ENCODE measurements at regions not wholly inside any gene's neighbourhood (a gene's known extent, or its start where the extent isn't known, plus 50 kb on each side); places are given as distances from the start of the nearest gene placed in this dataset.
"Not testable (repeated sequence)": the region's sequence is repeated elsewhere in the genome, so short reads cannot be mapped to it uniquely, and the experiment has no call there.

DNA sequence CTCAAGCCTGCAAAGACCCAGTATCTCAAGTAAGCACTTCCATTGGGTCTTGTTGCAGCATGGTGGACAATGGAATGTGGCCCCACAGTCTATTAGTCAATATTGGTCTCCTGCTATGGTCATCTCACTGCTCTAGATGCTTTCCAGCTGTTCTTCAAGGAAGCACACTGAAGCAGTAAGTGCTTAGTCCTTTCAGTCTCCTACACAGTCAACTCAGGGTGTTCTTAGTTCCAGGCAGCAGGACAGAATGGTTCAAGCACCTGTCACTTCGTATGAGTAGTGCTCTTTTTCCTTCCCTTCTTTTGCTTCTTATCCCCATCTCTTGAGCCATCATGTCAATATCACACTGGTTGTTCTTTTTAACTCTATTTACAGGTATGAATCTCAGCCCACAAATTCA lies 511.5 kb downstream of the TTLL7 start:
- H3K9me3 Mint-ChIP-seq, DNase-seq, H3K36me3 Mint-ChIP-seq, H3K4me3 Mint-ChIP-seq, POLR2A ChIA-PET, ATAC-seq, H3K27me3 Mint-ChIP-seq: not testable (repeated sequence)
- H3K4me1 Mint-ChIP-seq: peaks cover 3 to 17% (median 11%) of the 10 kb centered on the region in 4 donors
- peak overlapping the region in 1 of 10 donors; percentile 52 for H3K27ac Mint-ChIP-seq

DNA sequence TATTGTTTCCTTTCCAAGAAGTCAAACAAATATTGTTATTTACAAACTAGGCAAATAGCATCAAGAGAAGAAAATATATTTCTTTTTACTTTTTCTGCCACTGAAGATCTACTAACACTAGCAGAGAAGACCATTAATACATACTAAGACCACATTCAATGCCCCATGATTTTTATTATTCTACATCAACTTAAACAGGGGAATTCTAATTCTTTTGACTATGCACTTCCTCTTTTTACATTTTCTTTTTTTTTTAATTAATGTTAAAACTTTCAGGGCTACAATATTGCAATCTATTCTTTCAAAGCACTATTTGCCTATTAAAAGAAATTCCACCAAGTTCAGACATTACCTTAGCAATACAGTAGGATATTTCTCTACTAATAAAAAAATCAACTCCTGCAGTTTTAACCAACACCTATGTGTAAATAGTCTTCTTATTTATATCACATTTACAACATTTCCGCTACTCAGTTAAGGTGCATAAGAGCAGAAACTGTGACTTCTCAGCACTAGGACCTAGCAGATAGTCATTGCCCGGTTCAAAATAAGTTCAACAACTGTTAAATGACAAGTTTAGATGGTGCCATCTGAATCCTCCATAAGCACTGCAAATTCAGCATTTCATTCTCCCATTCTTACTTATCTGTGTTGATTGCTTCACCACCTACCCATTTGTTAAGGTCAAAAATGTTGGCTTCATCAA lies 513.5 kb downstream of the TTLL7 start:
- H3K36me3 Mint-ChIP-seq, H3K27ac Mint-ChIP-seq, POLR2A ChIA-PET, H3K27me3 Mint-ChIP-seq, DNase-seq, ATAC-seq, H3K4me3 Mint-ChIP-seq, H3K9me3 Mint-ChIP-seq: not testable (repeated sequence)
- peaks cover 3 to 17% (median 11%) of the 10 kb centered on the region in 4 donors for H3K4me1 Mint-ChIP-seq

DNA sequence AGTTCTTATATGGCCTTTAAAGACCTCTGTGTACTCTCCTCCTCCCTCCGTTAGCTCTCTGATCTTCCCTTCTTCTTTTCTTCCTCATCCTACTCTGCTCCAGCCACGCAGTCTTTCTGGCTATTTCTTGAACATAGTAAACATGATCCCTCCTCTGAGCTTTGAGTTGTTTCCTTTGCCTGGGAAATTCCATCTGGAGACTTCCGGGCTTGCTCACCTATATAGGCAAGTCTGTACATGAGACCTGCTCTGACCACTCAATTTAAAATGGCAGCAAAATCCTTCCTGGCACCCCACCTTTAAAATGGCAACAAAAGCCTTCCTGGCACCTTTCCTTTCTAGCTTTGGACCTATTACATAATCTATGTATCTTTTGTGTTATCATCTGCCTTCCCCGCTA lies 517.6 kb downstream of the TTLL7 start:
- H3K27me3 Mint-ChIP-seq, H3K9me3 Mint-ChIP-seq, ATAC-seq, H3K4me1 Mint-ChIP-seq, H3K36me3 Mint-ChIP-seq, DNase-seq, POLR2A ChIA-PET, H3K4me3 Mint-ChIP-seq: not testable (repeated sequence)
- peak overlapping the region in 1 of 10 donors; percentile 47 for H3K27ac Mint-ChIP-seq

DNA sequence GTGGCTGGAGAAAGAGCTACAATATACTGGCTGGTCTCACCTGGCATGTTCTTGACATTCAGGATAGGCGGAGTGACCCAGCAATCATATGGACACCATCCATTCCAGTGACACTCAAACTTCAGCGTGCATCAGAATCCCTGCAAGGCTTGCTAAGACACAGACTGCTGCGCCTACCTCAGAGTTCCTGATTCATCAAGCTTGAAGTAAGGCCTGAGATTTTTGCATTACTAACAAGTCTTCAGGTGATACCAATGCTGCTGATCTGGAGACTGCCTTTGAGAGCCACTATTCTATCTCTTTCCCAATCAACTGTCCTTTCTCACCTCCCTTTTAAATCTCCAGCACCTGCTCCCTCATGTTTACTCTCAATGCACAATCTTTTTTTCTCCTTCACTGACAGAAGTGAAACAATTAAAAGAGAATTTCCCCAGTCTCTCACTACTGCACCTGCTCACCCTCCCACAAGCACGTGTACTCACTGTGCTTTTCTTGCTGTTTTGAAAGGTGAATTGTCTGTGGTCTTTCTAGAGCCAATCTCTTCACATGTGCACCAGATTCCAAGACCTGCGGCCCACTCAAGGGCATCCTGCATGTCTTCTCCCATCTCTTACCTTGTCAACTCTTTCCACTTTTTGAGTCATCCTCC lies 519.2 kb downstream of the TTLL7 start:
- not testable (repeated sequence) for H3K36me3 Mint-ChIP-seq, ATAC-seq, H3K27ac Mint-ChIP-seq

DNA sequence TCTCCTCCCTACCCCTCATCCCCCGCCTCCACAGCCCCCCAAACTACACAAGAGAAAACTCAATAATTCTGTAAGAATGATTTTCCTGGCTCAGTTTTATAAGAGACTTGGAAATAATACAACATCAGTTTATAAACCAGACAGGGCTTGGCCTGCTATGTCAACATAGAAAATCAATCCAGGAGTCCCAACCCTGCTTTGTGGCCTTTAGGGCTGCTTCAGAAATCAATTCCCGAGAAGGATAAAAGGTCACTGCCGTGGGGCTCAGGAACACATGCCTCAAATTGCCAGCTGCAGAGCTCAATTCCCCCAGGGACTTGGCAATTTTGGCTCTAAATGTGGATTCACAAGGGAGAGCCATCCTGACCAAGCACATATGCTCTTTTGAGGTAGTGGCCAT lies 520.8 kb downstream of the TTLL7 start:
- H3K9me3 Mint-ChIP-seq, H3K27ac Mint-ChIP-seq, H3K36me3 Mint-ChIP-seq, POLR2A ChIA-PET, H3K4me3 Mint-ChIP-seq, ATAC-seq, H3K27me3 Mint-ChIP-seq, H3K4me1 Mint-ChIP-seq, DNase-seq: not testable (repeated sequence)

More for the DNA sequence above, 519.2 kb downstream of the TTLL7 start:
- POLR2A ChIA-PET, H3K4me1 Mint-ChIP-seq, H3K27me3 Mint-ChIP-seq, H3K9me3 Mint-ChIP-seq, DNase-seq, H3K4me3 Mint-ChIP-seq: not testable (repeated sequence)

DNA sequence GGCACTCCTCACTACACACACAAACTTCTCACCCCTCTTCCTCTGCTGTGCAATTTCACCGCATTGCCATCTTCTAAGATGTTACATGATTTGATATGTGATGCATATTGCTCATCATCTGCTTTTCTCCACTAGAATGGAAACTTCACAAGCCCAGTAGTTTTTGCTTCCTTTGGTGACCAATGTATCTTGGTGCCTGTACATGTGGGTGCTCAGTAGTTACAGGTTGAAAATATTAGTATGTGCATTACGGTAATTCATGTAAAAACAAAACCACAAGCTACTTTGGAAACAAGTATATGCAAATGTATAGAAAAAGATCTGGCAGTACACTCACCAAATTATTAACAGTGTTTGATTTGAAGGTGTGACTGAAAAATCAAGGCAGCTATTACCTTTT lies 522.4 kb downstream of the TTLL7 start:
- H3K27me3 Mint-ChIP-seq, POLR2A ChIA-PET, DNase-seq, H3K4me3 Mint-ChIP-seq, H3K36me3 Mint-ChIP-seq, H3K27ac Mint-ChIP-seq, ATAC-seq, H3K4me1 Mint-ChIP-seq, H3K9me3 Mint-ChIP-seq: not testable (repeated sequence)

DNA sequence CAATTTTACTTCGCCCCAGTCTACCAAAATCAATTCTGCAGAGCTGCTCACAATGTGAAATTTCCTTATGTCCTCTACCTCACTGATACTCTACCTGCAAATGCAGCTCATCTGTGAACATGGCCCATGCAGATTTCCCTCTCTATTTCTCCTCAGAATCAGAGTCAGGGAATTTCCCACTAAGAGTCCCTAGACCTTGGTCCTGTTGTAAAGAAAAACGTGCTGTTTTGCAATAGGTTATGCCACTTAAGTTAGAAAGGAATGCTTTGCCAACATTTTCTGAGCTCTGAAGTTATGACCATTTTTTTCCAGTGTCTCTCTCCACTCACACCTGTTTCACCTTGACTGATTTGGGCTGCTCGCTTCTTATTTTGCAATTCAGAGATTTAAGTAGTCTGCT lies 524.0 kb downstream of the TTLL7 start:
- H3K36me3 Mint-ChIP-seq, H3K27me3 Mint-ChIP-seq, H3K4me3 Mint-ChIP-seq, ATAC-seq, POLR2A ChIA-PET, DNase-seq, H3K4me1 Mint-ChIP-seq, H3K27ac Mint-ChIP-seq, H3K9me3 Mint-ChIP-seq: not testable (repeated sequence)

DNA sequence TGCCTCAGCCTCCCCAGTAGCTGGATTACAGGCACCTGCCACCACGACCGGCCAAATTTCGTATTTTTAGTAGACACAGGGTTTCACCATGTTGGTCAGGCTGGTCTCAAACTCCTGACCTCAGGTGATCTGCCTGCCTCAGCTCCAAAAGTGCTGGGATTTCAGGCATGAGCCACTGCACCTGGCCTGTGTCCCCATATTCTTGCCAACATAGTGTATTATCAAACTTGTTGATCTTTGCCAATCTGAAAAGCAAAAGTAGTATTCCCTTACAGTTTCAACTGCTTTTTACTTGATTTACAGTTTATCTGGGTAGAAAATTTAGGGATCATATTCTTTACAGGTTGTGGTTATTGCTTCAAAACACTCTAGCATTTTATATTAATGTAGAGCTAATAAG lies 524.9 kb downstream of the TTLL7 start:
- H3K4me3 Mint-ChIP-seq, H3K27me3 Mint-ChIP-seq, H3K36me3 Mint-ChIP-seq, H3K4me1 Mint-ChIP-seq, ATAC-seq, H3K9me3 Mint-ChIP-seq, POLR2A ChIA-PET, DNase-seq: not testable (repeated sequence)
- peak overlapping the region in 2 of 10 donors; percentile 28 to 72 for H3K27ac Mint-ChIP-seq

DNA sequence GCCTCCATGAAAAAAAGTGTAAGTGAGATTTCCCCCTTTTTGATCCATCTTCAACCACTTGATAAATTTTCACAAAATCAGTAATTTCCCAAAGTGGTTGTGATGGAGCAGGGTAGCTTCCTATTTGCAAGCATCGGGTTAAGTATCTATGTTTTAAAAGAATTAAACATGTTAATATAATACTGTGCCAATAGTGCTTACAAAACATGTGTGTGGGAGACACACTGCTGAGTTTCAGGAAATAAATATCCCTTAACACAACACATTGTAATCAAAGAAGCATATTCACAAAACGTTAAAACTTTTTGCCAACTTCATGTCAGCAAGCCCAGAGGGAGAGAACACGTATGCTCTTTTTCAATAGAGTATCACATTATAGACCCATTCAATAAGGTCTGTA lies 526.9 kb downstream of the TTLL7 start:
- POLR2A ChIA-PET, H3K36me3 Mint-ChIP-seq, H3K27me3 Mint-ChIP-seq, H3K4me3 Mint-ChIP-seq, ATAC-seq, H3K4me1 Mint-ChIP-seq, DNase-seq, H3K27ac Mint-ChIP-seq, H3K9me3 Mint-ChIP-seq: not testable (repeated sequence)

DNA sequence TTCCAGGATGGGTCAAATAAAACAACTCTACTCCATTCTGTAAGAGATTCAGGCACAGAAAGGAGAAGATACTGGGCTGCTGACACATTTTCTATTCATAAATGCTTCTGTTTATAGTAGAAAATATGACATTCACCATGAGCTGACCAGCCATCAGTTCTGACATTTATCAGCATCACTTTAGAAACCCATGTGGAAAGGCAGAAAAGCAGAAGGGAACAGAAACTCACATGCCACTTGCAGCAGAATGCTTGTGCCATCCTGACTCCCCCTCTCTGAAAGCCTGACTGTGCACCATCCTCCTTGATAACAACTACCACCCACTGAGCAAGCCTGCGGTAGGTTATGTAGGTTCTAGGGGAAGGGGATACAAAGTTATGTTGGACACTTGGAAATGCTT lies 527.7 kb downstream of the TTLL7 start:
- H3K27ac Mint-ChIP-seq, H3K27me3 Mint-ChIP-seq, DNase-seq, H3K36me3 Mint-ChIP-seq, POLR2A ChIA-PET, ATAC-seq, H3K9me3 Mint-ChIP-seq, H3K4me1 Mint-ChIP-seq, H3K4me3 Mint-ChIP-seq: not testable (repeated sequence)

DNA sequence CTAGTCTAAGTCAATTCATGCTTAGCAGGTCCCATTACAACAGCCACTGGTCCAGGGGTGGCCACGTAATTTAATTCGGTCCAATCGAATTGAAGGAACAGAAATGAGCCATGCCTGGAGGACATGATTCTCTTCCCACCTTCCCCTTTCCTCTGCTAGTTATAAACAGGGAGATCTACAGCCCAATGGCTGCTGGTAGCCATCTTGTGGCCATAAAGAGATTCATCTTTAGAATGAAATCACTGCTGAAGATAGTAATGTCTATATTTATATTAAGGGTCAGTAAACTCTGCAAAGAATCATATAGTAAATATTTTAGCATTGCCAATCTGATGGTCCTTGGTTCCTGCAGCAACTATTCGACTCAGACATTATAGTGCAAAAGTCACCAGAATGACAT lies 530.6 kb downstream of the TTLL7 start:
- H3K4me3 Mint-ChIP-seq, POLR2A ChIA-PET, DNase-seq, H3K36me3 Mint-ChIP-seq, H3K9me3 Mint-ChIP-seq, H3K4me1 Mint-ChIP-seq, H3K27me3 Mint-ChIP-seq, H3K27ac Mint-ChIP-seq, ATAC-seq: not testable (repeated sequence)

DNA sequence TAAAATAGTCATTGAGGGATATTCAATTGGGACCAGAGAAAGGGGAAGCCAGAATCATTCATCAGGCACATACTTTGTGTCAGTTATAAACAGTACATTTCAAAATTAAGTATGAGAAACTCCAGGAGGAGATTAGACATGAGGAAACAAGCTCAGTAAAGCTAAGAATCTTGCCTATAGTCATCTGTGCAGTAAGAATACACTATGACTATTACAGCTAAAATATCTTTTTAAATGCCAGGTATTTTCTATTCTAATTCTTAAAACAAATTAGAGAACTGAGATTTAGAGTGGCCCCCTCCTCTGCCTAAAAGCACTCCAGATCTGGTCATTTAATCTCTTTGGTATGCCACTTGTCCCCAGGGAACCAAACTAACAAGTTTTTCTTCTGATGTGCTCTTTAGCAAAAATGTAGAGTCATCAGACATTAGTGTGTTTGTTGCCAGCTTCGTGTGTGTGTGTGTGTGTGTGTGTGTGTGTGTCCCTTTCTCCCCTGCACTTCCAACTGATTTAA lies 541.1 kb downstream of the TTLL7 start:
- POLR2A ChIA-PET, H3K4me1 Mint-ChIP-seq, DNase-seq, ATAC-seq, H3K4me3 Mint-ChIP-seq, H3K27me3 Mint-ChIP-seq, H3K36me3 Mint-ChIP-seq, H3K9me3 Mint-ChIP-seq: not testable (repeated sequence)
- peak overlapping the region in 1 of 10 donors; percentile 5 for H3K27ac Mint-ChIP-seq

DNA sequence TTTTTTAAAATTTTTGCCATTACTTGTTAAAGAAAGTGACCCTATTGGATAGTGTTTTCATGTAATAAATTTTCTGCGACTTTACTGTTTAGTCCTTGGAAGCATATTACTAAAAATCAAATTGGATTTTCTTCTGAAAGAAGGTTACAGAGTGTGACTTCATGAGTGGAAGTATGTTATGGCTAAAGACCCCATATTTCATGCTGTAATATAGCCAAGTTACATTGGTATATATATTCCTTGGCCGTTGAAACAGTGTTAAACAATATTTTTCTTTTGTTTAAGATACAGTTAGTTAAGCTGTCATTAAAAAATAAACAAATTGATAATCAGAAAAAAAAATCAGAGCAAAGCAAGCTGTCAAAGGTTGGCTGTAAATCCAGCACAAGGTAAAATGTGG lies 541.7 kb downstream of the TTLL7 start:
- ATAC-seq, H3K4me3 Mint-ChIP-seq, H3K9me3 Mint-ChIP-seq, H3K4me1 Mint-ChIP-seq, H3K36me3 Mint-ChIP-seq, H3K27me3 Mint-ChIP-seq, DNase-seq, POLR2A ChIA-PET, H3K27ac Mint-ChIP-seq: not testable (repeated sequence)

DNA sequence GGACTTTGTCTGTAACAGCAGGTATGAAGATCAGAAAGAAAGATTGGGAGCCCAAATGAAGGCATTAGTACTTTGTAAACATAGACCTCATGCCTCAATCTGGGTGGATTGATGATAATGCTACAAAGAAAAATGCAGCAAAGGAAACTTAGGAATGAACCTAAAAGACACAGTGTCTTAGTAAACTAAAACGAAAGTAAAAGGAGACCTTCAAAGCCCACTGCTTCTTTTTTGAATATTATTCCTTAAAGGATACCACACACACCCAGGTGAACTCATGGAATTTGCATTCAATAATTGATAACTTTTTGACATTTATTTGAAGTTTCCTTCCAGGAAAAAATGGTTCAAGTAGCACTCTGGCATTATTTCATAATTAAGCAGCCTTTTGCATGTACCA lies 543.2 kb downstream of the TTLL7 start:
- H3K27me3 Mint-ChIP-seq, H3K9me3 Mint-ChIP-seq, POLR2A ChIA-PET, H3K36me3 Mint-ChIP-seq, ATAC-seq: not testable (repeated sequence)
- DNase-seq: peak in 1 of 10 donors; percentile 7
- peak overlapping the region; percentile 17 to 75 (median 55) for H3K4me3 Mint-ChIP-seq
- H3K27ac Mint-ChIP-seq: peak overlapping the region in 6 of 10 donors; percentile 4 to 58 (median 34)
- peaks cover 2 to 11% (median 8%) of the 10 kb centered on the region in 4 donors for H3K4me1 Mint-ChIP-seq
